Right cardiac atrium (tissue), 5 donors: ENCODE measurements at regions not wholly inside any gene's neighbourhood (a gene's known extent, or its start where the extent isn't known, plus 50 kb on each side); places are given as distances from the start of the nearest gene placed in this dataset.

Source experiments
- ATAC-seq, 2 donors: fragments of 200-7000 bp; cut with Tn5 transposase; one replicate each; pipeline versions ENCODE4 v1.8.0 to v1.9.1; 2020; ENCODE audit warnings: moderate library complexity in 2 of 2, mild to moderate bottlenecking in 1 of 2
- DNase-seq, 3 donors: peaks; one replicate each; pipeline ENCODE4 v3.0.0-alpha.2; 2020
- H3K27ac ChIP-seq: one replicate; pipeline ENCODE4 v1.5.1; 2013; ENCODE audit warnings: mild to moderate bottlenecking, low read length, control low read depth, moderate library complexity
- H3K27me3 ChIP-seq: one replicate; pipeline ENCODE4 v1.6.1; 2013; ENCODE audit not compliant: control insufficient read depth, insufficient read depth
- H3K4me1 ChIP-seq: one replicate; pipeline ENCODE4 v1.6.1; 2013; ENCODE audit warnings: low read length; ENCODE audit not compliant: control insufficient read depth, insufficient read depth
- H3K4me3 ChIP-seq: one replicate; pipeline ENCODE4 v1.5.1; 2013; ENCODE audit warnings: low read length, control low read depth
- H3K9me3 ChIP-seq: one replicate; pipeline ENCODE4 v1.6.1; 2013; ENCODE audit warnings: low read length; ENCODE audit not compliant: control insufficient read depth
- WGBS: extraction: QIAGEN DNeasy Blood & Tissue Kit; methylation state at CpG from one replicate; pipeline ENCODE4 v1.1.7; 2013; 5-methylcytosine and 5-hydroxymethylcytosine counted together
- intact Hi-C, 4 donors: fragments of 100-400 bp; cut with DNase I; formaldehyde crosslinking; loops; one replicate each; pipeline versions ENCODE4 v1.11.0 to v1.14.0; 2022 to 2023
- donor health status: healthy with polysubstance abuse.
- donor health status: DM: no; HTN: yes; CAD: no.
- donor health status: DM: no; HTN: no; CAD: no.
- donor health status: DM: no; HTN: yes; CAD: no; lungs with severe emphysema.
- donor health status: DM: yes; HTN: yes; CAD: no.

- WGBS: 55% methylated on average over 4 of the region's 4 CpGs
- Histone ChIP-seq H3K27me3 (no peaks in the 10 kb centered on the region), H3K4me3 (no peak overlapping the region), H3K4me1 (peaks cover 8% of the 10 kb centered on the region), H3K9me3 (no peaks in the 10 kb centered on the region), H3K27ac (no peak overlapping the region)
- ATAC-seq: no peak
- no peak for DNase-seq
- intact Hi-C loops: loop anchor here in 1 of 4 donors (5.0 kb wide), 1 partner anchor 54 kb away; no protein-coding TSS in a partner anchor
Measured at GRCh38 chr17:31598399-31598782, 206.9 kb downstream of the RAB11FIP4 start.

GRCh38 chr17:31597646-31598398, 206.3 kb downstream of the RAB11FIP4 start:
- 97% methylated on average over 10 of the region's 10 CpGs for WGBS
- Histone ChIP-seq H3K9me3 (no peaks in the 10 kb centered on the region), H3K27me3 (no peaks in the 10 kb centered on the region), H3K27ac (no peak overlapping the region), H3K4me1 (peaks cover 8% of the 10 kb centered on the region), H3K4me3 (no peak overlapping the region)
- ATAC-seq: no peak
- intact Hi-C loops: loop anchor here in 1 of 4 donors (5.0 kb wide), 1 partner anchor 54 kb away; no protein-coding TSS in a partner anchor
- DNase-seq: no peak

GRCh38 chr17:31596382-31597323, 205.2 kb downstream of the RAB11FIP4 start:
- H3K9me3 ChIP-seq: no peaks in the 10 kb centered on the region
- H3K4me1 ChIP-seq: peaks cover 8% of the 10 kb centered on the region
- DNase-seq (peak; percentile 78 to 87 (median 87)), ATAC-seq (peak; percentile 92 to 95)
- no peak overlapping the region for H3K4me3 ChIP-seq
- H3K27ac ChIP-seq: peak overlapping the region; percentile 87
- H3K27me3 ChIP-seq: no peaks in the 10 kb centered on the region
- intact Hi-C loops: loop anchor here in 1 of 4 donors (5.0 kb wide), 1 partner anchor 56 kb away; no protein-coding TSS in a partner anchor
- 46% methylated on average over 16 of the region's 16 CpGs for WGBS

- H3K27me3 ChIP-seq: no peaks in the 10 kb centered on the region
- H3K9me3 ChIP-seq: no peaks in the 10 kb centered on the region
- ATAC-seq: peak; percentile 4 to 23
- H3K27ac ChIP-seq: peak overlapping the region; percentile 87
- no peak overlapping the region for H3K4me3 ChIP-seq
- 89% methylated on average over 10 of the region's 10 CpGs for WGBS
- DNase-seq: no peak
- intact Hi-C loops: loop anchor here in 1 of 4 donors (5.0 kb wide), 1 partner anchor 56 kb away; no protein-coding TSS in a partner anchor
- H3K4me1 ChIP-seq: peaks cover 8% of the 10 kb centered on the region
Measured at GRCh38 chr17:31595666-31596381, 204.3 kb downstream of the RAB11FIP4 start.

GRCh38 chr17:31595076-31595475, 203.6 kb downstream of the RAB11FIP4 start:
- WGBS: 91% methylated on average over 2 of the region's 2 CpGs
- ATAC-seq (no peak), DNase-seq (no peak)
- Histone ChIP-seq H3K9me3 (no peaks in the 10 kb centered on the region), H3K4me3 (no peak overlapping the region), H3K27ac (no peak overlapping the region), H3K4me1 (peaks cover 8% of the 10 kb centered on the region), H3K27me3 (no peaks in the 10 kb centered on the region)
- intact Hi-C loops: loop anchor here in 1 of 4 donors (5.0 kb wide), 1 partner anchor 57 kb away; no protein-coding TSS in a partner anchor

GRCh38 chr17:31594416-31594815, 202.9 kb downstream of the RAB11FIP4 start:
- H3K4me1 ChIP-seq: peaks cover 8% of the 10 kb centered on the region
- WGBS: 94% methylated on average over 3 of the region's 3 CpGs
- intact Hi-C loops: no loop called here
- ATAC-seq (no peak), DNase-seq (no peak)
- H3K27ac ChIP-seq: no peak overlapping the region
- H3K27me3 ChIP-seq: no peaks in the 10 kb centered on the region
- H3K4me3 ChIP-seq: no peak overlapping the region
- H3K9me3 ChIP-seq: no peaks in the 10 kb centered on the region

- Histone ChIP-seq H3K27ac (no peak overlapping the region), H3K4me1 (peaks cover 8% of the 10 kb centered on the region), H3K4me3 (no peak overlapping the region), H3K9me3 (no peaks in the 10 kb centered on the region), H3K27me3 (no peaks in the 10 kb centered on the region)
- ATAC-seq: peak in 1 of 2 donors; percentile 28
- 76% methylated on average over 7 of the region's 7 CpGs for WGBS
- no peak for DNase-seq
- intact Hi-C loops: no loop called here
Measured at GRCh38 chr17:31593806-31594205, 202.3 kb downstream of the RAB11FIP4 start.

GRCh38 chr17:31591924-31592323, 200.4 kb downstream of the RAB11FIP4 start:
- Histone ChIP-seq H3K27me3 (no peaks in the 10 kb centered on the region), H3K4me1 (peaks cover 8% of the 10 kb centered on the region), H3K9me3 (no peaks in the 10 kb centered on the region), H3K27ac (no peak overlapping the region), H3K4me3 (no peak overlapping the region)
- ATAC-seq (no peak), DNase-seq (no peak)
- 96% methylated on average over 2 of the region's 2 CpGs for WGBS
- intact Hi-C loops: no loop called here

- Histone ChIP-seq H3K4me3 (no peak overlapping the region), H3K4me1 (no peaks in the 10 kb centered on the region), H3K27me3 (no peaks in the 10 kb centered on the region), H3K9me3 (no peaks in the 10 kb centered on the region), H3K27ac (no peak overlapping the region)
- intact Hi-C loops: no loop called here
- WGBS: 83% methylated on average over 4 of the region's 4 CpGs
- DNase-seq (no peak), ATAC-seq (no peak)
Measured at GRCh38 chr17:31588512-31588911, 197.0 kb downstream of the RAB11FIP4 start.

GRCh38 chr17:31588034-31588433, 196.6 kb downstream of the RAB11FIP4 start:
- Histone ChIP-seq H3K4me3 (no peak overlapping the region), H3K9me3 (no peaks in the 10 kb centered on the region), H3K4me1 (no peaks in the 10 kb centered on the region), H3K27ac (no peak overlapping the region), H3K27me3 (no peaks in the 10 kb centered on the region)
- DNase-seq: no peak
- intact Hi-C loops: no loop called here
- 87% methylated on average over 5 of the region's 5 CpGs for WGBS
- no peak for ATAC-seq
